NOMO-1 treated with DMSO at 0.1 percent for 48 hours (cell line): ENCODE measurements at regions not wholly inside any gene's neighbourhood (a gene's known extent, or its start where the extent isn't known, plus 50 kb on each side); places are given as distances from the start of the nearest gene placed in this dataset.

ENCODE experiments used
- DNase-seq: peaks from one replicate; lab custom pipeline; 2025; ENCODE audit not compliant: unreplicated experiment; lab: John Stamatoyannopoulos, UW

DNA sequence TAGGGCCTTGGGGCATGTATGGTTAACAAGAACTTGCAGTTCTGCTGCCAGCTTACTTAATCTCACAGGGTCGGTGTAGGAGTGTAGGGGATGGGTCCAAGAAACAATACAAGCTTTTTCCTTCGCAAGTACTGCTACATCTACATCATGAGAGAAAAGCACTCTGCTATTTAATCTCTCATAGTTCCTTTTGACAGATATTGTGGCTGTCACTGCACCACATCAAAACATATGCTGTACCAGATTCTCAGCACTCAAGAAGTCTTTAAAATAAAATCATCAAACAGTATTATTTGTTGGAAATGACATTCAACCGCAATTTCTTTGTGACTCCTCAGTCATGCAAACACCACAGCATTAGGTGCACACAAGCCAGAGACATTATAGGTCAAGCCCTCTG, 215.5 kb upstream of the BMP4 start:
- DNase-seq, result no peak

DNA sequence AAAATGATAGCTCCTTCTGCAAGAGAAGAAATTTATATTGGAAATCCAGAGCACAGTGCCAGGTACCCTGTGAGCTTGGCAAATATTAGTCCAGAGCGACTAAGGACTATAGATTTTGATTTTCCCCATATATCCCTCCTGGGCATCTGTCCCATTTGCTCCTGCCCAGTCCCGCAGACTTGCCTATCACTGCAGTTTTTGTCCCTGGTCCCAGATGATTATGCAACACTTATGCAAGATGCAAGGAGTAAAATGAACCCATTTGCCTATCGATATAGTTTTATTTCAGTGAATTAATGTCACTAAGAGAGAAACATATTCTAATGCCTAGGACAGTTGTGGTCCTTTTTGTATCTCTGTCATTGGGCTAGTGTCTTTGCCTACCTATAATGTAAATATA, 215.9 kb upstream of the BMP4 start:
- no peak for DNase-seq

DNA sequence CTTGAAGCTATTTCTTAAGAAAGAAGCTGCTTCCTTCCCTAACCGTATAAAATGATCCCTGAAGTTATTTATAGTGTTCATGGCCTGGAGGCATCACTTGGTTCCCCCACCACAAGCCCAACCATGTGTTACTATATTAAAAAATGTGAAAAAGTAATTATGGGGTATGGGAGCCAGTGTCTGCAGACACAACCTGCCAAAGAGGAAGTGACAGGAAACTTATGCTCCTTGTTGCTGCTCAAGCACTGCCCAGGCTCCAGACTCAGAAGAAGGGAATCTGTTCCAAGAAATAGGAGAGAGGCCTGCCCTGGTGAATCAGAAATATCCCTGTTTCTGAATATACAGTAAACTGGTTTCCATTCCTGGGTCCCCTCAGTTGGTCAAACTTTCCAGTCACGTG, 217.2 kb upstream of the BMP4 start:
- peak; percentile 63 for DNase-seq

DNA sequence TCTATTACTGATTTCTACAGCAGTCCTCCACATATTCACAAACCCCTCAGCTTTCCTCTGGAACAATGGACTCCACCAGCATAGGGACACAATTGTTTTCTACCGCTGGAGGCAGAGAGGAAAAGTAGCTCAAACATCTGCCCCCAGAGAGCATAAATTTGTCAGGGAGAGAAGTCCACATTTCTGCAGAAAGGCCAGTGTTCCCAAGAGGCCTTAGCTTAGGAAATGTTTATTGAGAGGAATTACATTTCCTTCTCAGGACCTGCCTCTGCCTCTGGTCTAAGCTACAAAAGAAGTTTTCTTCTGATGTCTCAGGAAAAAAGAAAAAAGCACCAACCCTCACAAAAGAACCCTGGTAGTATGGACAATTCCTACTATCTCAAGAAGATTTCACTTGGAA, 217.8 kb upstream of the BMP4 start:
- no peak for DNase-seq

DNA sequence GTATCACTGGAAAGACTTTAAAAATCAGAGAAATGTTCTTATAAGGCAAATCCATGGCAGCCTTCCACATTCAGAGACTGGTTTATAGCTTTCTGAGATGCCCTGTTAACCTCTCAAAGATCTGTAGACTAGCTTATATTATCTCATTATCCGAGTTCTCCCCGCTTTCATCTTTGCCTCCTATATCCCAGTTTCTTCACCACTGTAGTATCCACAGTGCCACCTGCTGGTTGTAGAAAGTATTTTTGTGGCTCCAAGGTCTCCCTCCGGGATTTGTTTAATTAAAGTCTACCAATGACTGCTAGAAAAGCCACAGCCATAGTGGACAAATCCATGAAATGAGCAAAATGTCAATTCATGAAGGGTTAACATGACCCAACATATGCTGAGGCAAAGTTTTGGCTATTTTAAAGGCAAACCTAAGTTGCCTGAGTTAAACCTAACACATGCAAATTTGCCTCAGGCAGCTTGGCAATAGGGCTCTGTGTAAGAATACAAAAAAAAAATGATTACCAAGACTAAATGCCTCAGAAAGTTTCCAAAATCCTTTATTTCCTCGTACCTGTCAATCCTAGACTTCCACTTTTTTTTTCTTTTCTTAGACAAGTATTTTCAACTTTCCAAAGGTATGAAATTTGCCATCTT, 218.8 kb upstream of the BMP4 start:
- peak; percentile 63 for DNase-seq

DNA sequence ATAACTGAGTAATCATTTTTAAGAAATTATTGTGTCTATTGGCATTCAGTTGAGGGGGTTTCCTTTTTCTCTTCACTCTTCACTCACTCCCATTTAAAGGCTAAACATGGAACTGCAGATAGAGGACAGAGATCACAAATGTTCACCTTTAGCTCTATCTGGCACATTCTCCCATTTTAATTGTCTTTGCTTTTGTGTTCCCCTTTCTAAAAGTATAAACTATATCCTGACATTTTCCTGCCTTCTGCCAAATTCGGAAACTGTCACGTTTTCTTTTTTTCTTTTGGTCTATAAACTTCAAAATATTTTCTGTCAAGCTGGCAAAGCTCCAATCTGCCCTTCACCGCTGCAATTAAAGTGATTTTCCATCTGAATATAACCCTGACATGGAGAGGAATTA, 219.8 kb upstream of the CDKN3 start:
- DNase-seq, result no peak

DNA sequence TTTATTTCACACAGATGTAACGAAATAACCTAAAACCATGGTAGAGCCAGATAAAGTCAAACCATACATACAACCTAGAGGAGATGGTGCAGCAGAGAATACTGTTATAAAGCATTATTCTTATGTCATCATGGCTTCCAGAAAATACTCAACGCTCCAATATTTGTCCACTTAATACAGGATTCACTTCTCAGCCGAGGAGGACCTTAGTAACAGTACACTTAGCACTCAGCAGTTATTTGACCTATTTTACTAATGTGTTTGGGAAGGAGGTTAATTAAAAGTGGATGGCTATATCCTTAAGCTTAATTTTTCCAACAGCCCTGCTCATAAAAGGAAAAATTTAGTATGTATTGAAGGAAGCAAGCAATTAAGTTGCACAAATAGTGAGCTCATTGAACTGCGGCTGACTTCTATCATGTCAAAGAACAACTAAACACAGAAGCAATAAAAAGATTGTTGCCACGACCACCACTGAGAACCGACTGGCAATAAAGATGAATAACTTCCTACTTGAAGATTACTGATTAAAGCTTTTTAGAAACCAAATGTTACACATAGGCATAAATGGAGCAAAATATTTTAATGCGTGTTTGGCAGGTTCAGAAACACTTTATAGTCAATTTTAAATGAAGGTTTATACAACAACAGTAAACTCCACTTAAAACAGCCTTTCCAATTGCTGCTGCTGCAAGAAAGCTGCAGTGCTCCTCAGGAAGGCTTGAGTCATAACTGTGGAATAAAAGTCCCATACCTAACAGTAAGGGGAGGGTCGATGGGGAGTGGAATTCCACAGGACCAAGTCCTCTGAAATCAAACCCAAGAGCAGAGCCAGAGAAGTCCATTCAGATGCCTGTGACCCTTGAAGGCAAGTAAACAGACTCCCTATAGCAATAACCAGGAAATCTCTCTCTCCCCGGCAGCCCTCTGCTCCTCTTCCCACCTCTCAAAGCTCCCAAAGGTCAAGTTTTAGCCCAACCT, 218.9 kb upstream of the CDKN3 start:
- DNase-seq, result no peak

DNA sequence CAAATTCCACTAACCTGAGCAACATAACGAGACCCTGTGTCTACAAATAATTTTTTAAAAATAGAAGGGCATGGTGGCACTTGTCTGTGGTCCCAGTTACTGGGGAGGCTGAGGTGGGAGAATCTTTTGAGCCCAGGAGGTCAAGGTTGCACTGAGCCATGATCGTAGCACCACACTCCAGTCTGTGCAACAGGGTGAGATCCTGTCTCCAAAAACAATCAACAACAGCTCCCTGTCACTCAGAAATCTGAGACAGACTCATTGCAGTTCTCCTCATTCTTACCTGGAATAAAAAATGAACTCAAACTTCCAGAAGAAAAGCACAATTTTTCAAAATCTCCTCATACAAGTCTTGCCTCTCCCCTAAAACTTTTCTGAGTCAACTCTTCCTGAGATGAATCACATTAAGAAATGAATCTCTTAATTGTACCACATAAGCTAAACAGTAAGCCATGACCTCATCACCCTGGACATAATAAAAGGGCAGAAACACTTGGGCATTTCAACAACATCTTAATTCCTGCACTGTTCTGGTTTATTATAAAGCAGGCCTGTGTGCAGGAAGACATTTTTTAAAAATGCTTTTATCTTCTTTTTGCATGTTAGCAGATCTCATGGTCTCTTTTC, 214.3 kb upstream of the CDKN3 start:
- DNase-seq, result no peak

DNA sequence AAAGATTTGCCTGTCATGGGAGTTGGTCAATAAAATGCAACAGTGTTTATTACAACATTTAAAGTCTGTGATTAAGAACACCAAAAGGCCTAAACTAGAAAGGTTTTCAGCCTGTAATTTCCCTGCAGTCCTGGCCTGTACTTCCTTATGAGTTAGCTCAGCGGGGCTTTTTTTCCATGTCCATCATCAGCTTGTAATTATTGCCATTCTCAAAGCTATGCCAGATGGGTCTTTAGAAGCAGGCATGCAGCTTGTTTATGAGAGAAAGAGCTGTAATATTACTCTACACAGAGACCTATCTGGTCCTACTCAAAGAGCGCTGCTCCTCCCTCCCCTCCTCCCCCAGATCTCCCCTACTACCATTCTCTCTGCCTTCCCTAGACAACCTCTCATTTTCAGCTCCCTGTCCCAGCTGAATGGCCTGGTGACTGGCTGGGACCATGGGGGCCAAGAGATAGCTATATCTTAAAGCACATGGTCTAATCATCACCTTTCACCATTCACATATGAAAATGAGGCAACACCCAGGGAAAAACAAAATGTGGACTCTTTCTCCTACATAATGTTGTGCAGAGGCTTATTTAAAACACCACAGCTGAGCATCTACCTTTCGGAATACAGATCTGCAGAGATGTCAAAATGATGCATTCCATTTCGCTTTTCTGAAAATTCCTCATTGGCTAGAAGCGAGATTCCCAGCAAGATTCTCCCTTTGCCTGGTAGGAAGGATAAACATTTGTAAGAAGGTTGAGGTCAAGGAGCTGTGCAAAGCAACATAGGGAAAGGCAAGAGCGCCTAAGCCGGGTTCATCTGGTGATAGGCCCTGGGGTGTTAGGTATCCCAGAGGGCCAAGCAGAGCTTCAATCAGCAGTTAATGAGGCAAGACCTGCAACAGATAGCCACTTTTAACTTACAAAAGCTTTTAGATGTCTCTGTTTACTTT, 209.7 kb upstream of the CDKN3 start:
- no peak for DNase-seq

DNA sequence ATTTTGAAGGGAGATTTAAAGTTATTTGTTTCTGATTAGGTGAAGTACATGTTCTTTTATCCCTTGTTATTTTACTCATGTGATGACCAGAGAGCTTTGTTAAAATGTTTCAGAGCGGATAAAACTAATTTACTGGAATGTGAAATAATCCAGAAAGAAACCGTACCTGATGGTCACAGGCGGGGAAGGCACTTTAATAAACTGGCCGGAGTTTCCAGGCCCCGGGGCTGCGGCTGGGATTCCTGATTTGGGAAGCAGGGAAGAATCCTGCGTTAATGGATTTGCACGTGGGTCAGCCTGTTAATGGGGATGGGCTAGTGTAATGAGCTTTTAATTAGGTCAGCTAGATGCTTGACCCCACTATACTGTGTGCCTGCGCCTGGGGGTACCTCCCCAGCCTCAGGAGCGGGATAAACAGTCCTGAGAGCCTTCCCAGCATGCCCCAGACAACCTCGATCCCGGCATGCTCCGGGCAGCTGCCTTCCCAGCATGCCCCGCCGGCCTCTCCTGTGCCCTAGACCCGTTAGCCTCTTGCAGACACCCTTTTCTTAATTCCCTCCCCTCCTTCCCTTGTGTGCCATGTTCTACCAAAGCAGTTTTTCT, 208.6 kb upstream of the CDKN3 start:
- DNase-seq, result no peak

DNA sequence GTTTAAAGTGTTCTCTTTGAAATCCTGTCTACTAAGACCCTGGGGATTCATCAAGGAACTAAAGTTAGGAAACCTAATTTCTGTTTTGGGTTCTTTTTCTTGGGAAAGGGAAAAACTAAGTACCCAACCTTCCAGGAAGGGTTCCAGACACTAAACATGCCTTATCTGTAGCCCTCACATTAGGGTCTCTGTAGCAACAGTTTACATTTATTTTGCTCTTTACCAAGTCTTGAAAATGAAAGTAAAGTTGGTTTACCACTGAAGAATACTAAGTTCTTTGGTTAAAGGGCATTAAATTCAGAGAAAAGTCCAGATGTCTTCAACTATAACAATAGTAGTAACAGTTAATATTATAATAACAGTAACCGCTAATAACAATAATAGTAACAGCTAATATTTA, 207.5 kb upstream of the CDKN3 start:
- DNase-seq, result no peak

DNA sequence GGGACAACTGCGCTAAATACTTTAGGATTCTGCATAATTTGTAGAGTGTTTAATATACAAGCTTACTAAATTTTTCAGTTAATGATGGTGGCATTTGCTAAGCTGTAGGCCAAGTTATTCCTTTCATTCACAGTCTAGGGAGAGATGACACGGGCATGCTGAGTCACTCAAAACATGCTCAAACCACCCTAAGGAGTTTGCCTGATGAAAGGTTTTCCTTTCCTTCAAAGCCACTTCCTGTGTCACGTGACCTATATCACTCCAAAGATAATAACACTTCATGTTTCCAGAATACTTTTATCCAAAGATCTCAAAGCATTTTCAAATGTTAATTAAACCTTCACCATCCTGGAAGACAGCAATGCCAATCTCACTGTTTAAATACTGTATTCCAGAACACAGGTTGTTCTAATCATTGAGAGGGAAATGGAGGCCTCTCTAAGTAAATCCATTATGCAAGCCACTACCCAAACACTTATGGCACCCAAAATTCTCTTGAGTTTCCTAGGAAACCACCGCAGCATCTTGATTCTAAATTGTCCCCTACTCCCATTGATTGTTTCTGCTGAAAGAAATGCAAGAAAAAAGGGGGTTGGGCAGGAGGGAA, 207.0 kb upstream of the CDKN3 start:
- no peak for DNase-seq

DNA sequence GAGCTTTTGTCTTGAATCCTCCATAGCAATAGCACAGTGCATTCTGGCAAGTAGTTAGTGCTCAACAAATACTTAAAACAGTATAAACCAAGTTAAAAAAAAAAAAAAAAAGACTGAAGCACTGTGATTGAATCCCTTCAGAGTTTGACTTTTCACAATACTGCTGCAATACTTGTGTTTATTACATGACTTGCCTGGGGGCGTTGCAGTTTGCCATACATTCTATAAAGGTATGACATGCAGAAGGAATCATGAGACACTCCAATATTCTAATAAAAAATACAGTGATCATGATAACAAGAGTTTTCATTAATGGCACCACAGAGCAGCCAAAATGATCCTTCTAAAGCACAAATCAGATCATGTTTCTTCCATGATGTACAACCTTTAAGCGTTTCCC, 205.0 kb upstream of the CDKN3 start:
- DNase-seq, result no peak

DNA sequence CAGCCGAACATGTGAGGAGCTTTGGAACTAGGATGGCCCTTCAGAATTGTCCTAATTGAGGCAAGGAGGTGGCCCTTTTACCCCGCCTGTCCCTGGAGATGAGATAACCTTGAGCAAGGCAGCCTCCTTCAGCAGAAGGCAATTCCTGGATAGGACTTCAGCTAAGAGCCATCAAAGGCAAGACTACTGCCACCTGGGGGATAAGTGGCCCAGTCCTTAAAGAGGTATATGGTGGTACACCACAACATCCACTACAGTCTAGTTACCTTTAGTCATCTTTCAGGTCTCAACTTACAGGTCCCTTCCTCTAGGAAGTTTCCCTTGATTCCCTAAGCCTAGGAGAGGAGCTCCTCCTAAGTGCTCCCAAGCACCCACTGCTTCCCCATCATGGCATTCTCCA, 204.2 kb upstream of the CDKN3 start:
- DNase-seq, result no peak

DNA sequence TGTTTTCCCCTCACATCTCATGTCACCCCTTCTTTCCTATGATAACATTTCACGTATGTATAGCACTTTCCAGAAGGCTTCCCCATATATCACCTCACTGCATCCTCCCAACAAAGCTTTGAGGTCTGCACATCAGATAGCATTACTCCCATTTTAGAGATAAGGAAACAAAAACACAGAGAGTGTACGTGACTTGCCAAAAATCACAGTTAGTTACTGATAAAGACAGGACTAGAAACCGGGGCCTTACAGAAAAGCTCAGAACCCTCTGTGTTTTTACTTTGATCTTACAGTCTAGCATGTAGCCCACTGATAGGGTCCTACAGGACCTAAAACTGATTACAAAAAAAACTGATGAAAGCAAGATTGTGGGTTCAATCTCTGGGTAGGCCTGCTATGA, 202.9 kb upstream of the CDKN3 start:
- no peak for DNase-seq

DNA sequence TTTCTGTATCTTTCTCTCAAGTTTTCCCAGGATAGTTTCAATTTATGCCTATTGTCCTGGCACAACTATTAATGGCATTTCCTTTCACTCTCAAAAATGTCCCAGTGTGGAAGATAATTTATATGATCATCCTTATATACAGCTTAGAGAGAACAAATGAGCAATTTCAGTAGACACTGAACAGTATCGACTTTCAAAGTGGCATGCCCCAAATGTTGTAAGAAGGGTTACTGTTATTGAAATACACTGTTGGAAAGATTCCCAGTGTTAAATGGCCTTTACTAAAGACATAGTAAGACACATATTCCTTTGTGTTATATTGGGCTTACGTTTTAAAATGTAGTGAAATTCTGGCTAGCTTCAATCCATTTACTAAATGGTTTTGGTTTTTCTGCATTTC, 202.3 kb upstream of the CDKN3 start:
- DNase-seq, result no peak

DNA sequence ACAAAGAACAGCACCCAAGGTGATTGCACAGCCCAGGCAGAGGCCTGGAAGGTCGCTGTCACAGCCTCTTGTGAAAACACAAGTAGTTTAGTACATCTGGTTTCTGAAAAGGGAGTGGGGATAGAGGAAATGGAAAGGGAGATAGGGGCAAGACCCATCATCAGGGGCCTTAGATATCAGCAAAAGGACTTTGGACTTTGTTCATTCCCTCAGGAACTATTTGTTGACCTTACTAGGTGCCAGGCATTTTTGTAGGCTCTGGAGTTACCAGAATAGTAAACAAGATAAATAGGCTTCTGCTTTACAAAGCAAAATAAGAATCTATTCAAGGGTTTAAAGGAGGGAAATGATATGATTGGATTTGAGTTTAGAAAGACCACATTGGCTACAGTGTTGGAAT, 199.4 kb upstream of the CDKN3 start:
- DNase-seq, result no peak

DNA sequence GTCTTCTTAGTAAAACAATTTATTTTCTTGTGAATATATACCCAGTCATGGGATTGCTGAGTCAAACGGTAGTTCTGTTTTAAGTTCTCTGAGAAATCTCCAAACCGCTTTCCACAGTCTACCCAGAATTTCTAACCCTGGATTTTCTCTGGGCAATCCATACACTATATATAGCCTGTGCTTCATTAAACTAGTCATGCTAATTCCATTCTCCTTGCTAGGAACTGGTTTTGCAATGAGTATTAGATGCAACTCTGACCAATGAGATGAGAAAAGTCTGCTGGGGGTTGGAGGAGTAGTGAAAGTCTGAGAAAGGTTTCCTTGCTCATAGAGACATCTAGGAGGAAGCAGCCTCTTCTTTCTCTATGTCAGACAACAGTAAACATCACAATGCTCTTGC, 196.1 kb upstream of the CDKN3 start:
- DNase-seq, result no peak

DNA sequence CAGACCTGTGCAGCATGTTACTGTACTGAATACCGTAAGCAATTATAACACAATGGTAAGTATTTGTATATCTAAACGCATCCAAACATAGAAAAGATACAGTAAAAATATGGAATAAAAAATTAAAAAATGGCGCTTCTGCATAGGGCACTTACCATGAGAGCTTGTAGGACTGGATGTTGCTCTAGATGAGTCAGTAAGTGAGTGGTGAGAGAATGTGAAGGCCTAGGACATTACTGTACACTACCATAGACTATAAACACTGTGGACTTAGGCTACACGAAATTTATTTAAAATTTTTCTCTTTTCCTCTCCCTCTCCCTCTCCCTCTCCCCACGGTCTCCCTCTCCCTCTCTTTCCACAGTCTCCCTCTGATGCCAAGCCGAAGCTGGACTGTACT, 194.5 kb upstream of the CDKN3 start:
- DNase-seq, result no peak

DNA sequence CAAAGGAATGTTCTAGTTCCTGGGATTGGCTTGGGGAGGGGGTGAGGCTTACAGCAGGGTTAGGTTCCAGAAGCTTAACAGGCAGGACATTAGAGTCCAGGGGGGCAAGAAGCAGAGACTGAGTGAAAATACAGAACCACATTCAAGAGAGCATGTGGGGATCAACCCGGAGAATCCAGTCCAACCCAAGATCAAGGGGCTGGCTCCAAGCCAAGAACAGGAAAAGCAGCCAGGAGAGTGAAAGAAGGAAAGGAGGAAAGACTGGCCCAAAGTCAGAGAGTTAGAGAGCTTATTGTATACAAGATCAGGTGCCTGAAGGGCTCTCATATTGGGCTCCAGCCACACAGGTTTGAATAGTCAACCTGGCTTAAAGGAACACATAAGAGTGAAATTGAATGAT, 190.3 kb upstream of the CDKN3 start:
- DNase-seq, result no peak
